Activated naive CD4-positive, alpha-beta T cell treated with anti-CD3 and anti-CD28 coated beads, Interleukin-2, amount 50 U/mL, for 24 hours (primary cell): ENCODE measurements at regions not wholly inside any gene's neighbourhood (a gene's known extent, or its start where the extent isn't known, plus 50 kb on each side); places are given as distances from the start of the nearest gene placed in this dataset.

ENCODE experiments used
- H3K27ac Mint-ChIP-seq: one replicate; pipeline ENCODE4 v1.8.0; 2021; ENCODE audit warnings: mild to moderate bottlenecking, mixed read lengths
- H3K27me3 Mint-ChIP-seq: one replicate; pipeline ENCODE4 v1.8.0; 2021; ENCODE audit warnings: mixed read lengths
- H3K36me3 Mint-ChIP-seq: one replicate; pipeline ENCODE4 v1.8.0; 2021; ENCODE audit warnings: mixed read lengths
- H3K4me1 Mint-ChIP-seq: one replicate; pipeline ENCODE4 v1.8.0; 2021; ENCODE audit warnings: mixed read lengths
- H3K4me3 Mint-ChIP-seq: one replicate; pipeline ENCODE4 v1.8.0; 2021; ENCODE audit warnings: mild to moderate bottlenecking, mixed read lengths
- H3K9me3 Mint-ChIP-seq: one replicate; pipeline ENCODE4 v1.8.0; 2021; ENCODE audit warnings: mixed read lengths

GRCh38 chr2:19439081-19439480 lies 80.7 kb upstream of the OSR1 start:
- H3K4me1 Mint-ChIP-seq = no peaks in the 10 kb centered on the region
- peaks cover 5% of the 10 kb centered on the region for H3K27me3 Mint-ChIP-seq
- H3K27ac Mint-ChIP-seq = no peak overlapping the region
- no peaks in the 10 kb centered on the region for H3K36me3 Mint-ChIP-seq
- H3K4me3 Mint-ChIP-seq = no peak overlapping the region
- H3K9me3 Mint-ChIP-seq = no peaks in the 10 kb centered on the region

GRCh38 chr2:19435815-19436214 lies 77.4 kb upstream of the OSR1 start:
- no peak overlapping the region for H3K27ac Mint-ChIP-seq
- H3K9me3 Mint-ChIP-seq = no peaks in the 10 kb centered on the region

DNA sequence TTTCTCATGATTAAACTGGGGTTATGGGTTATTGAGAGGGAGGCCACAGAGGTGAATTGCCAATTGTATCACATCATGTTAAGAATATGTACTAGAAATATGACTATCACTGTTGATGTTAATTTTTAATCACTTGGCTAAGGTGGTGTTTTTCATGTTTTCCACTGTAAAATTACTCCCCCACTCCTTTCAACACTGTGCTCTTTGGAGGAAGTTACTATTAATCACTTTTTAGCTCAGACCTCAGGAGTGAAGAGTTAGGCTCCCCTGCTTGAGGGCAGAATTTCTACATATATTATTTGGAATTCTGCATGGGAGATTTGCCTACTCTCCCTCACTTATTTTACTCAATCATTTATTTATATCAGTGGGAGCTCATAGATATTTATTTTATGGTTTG lies 76.0 kb upstream of the OSR1 start:
- H3K4me1 Mint-ChIP-seq = no peaks in the 10 kb centered on the region
- H3K4me3 Mint-ChIP-seq = no peak overlapping the region
- peaks cover 5% of the 10 kb centered on the region for H3K27me3 Mint-ChIP-seq

More at GRCh38 chr2:19435815-19436214, 77.4 kb upstream of the OSR1 start:
- Mint-ChIP-seq H3K27me3 (peaks cover 5% of the 10 kb centered on the region), H3K4me3 (no peak overlapping the region), H3K4me1 (no peaks in the 10 kb centered on the region), H3K36me3 (no peaks in the 10 kb centered on the region)

GRCh38 chr2:19426941-19427340 lies 68.5 kb upstream of the OSR1 start:
- H3K4me3 Mint-ChIP-seq = no peak overlapping the region
- peaks cover 18% of the 10 kb centered on the region for H3K27me3 Mint-ChIP-seq
- no peak overlapping the region for H3K27ac Mint-ChIP-seq
- H3K36me3 Mint-ChIP-seq = no peaks in the 10 kb centered on the region
- no peaks in the 10 kb centered on the region for H3K9me3 Mint-ChIP-seq
- H3K4me1 Mint-ChIP-seq = no peaks in the 10 kb centered on the region

More for the DNA sequence above, 76.0 kb upstream of the OSR1 start:
- Mint-ChIP-seq H3K9me3 (no peaks in the 10 kb centered on the region), H3K27ac (no peak overlapping the region), H3K36me3 (no peaks in the 10 kb centered on the region)

GRCh38 chr2:19426144-19426543 lies 67.7 kb upstream of the OSR1 start:
- no peaks in the 10 kb centered on the region for H3K9me3 Mint-ChIP-seq
- peaks cover 18% of the 10 kb centered on the region for H3K27me3 Mint-ChIP-seq
- no peaks in the 10 kb centered on the region for H3K36me3 Mint-ChIP-seq
- no peak overlapping the region for H3K27ac Mint-ChIP-seq
- H3K4me1 Mint-ChIP-seq = no peaks in the 10 kb centered on the region
- no peak overlapping the region for H3K4me3 Mint-ChIP-seq

GRCh38 chr2:19425419-19425818 lies 67.0 kb upstream of the OSR1 start:
- H3K4me1 Mint-ChIP-seq = no peaks in the 10 kb centered on the region
- peaks cover 19% of the 10 kb centered on the region for H3K27me3 Mint-ChIP-seq
- H3K27ac Mint-ChIP-seq = no peak overlapping the region
- H3K4me3 Mint-ChIP-seq = no peak overlapping the region
- H3K36me3 Mint-ChIP-seq = no peaks in the 10 kb centered on the region
- no peaks in the 10 kb centered on the region for H3K9me3 Mint-ChIP-seq

DNA sequence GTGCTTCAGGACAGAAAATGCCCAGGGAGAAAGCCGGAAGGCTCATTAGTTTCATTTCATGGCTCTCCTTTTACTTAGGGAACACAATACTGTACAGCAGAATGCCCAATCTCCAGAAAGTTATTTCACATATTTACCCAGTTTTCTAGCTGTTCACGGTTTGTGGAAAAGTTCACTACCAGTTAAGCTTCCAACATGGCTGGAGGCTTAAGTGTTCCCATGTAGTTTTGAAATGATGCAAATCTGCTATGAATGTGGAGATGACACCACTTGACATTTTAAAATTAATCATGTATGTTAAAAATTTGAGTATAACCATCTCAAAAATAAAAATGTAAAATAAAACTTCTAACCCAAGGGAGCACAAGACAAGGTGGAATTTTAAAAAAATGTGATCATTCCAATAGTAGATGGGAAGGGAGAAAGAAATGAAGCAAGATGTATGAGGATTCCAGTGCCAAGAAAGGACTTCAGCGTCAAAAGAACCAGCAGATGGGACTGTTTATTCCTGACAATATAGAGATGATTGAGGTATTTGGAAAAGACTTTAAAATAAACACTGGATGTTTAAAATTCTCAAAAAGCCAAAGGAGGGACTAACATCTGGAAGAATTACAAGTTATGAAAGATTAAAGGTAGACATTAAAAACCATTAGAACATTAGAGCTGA lies 60.9 kb upstream of the OSR1 start:
- H3K4me3 Mint-ChIP-seq = no peak overlapping the region
- no peaks in the 10 kb centered on the region for H3K9me3 Mint-ChIP-seq
- H3K36me3 Mint-ChIP-seq = no peaks in the 10 kb centered on the region
- no peak overlapping the region for H3K27ac Mint-ChIP-seq
- peaks cover 19% of the 10 kb centered on the region for H3K27me3 Mint-ChIP-seq
- no peaks in the 10 kb centered on the region for H3K4me1 Mint-ChIP-seq

DNA sequence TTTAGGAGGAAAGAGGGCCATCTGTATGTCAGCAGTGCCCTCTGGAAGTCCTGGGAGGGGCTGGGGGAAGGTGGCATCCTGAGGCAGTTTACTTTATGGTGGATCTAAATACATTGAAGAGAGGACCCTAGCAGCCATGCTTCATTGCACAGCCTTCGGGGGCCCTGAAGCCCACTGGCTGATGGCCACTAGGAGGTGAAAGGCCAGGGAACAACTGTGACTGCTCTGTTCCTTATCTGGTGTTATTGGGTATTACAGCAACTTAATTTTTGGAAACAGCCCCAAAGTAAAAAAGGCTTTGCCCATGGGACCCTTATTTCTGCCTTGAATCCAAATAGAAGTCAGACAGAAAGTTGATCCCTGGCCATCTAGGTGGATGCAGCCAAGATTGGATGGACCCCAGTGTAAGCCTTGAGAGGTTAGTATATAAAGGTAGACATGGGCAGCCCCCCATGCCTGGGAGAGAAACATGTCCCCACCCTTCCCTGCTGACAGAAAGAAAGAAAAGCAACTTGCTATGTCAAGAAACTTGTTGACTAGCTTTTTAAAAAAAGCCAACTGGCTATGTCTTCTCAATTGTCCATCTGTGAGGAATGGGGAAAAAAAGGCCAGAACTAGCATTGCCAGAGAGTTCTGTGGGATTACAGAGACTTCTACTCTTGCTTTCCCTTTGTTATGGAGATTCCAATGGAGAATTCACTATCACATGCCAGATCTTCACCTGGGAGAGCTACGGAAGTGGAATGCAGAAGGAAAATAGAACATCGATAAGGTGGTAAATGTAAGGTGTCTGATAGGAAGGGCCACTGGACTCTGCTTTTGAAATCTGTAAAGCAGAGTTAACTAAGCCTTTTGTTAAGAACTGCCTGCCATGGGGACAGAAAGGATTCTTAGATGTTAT lies 58.6 kb upstream of the OSR1 start:
- Mint-ChIP-seq H3K36me3 (no peaks in the 10 kb centered on the region), H3K27me3 (peaks cover 13% of the 10 kb centered on the region), H3K9me3 (no peaks in the 10 kb centered on the region), H3K4me3 (no peak overlapping the region), H3K27ac (no peak overlapping the region), H3K4me1 (no peaks in the 10 kb centered on the region)

- Mint-ChIP-seq H3K4me3 (no peak overlapping the region), H3K36me3 (no peaks in the 10 kb centered on the region)
Observed at GRCh38 chr2:19416083-19416482, 57.7 kb upstream of the OSR1 start.

DNA sequence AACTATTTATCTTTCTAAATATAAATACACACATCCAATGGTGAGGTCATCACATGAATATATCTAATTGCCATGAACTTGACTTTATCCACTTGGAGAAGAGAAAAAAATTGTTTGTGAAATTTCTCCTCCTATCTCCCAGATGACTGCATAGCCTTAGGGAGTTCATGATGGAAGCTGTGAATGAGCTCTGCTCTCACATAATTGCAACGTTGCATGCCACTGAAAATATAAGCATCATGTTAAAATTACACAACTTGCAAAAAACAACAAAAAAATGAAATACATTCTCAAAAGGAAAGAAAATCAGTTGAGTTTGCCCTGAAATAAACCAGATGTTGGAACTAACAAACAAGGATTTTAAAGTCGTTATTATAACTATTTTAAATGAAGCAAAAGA lies 50.6 kb upstream of the OSR1 start:
- Mint-ChIP-seq H3K4me1 (no peaks in the 10 kb centered on the region), H3K36me3 (no peaks in the 10 kb centered on the region), H3K4me3 (no peak overlapping the region), H3K9me3 (peaks cover 6% of the 10 kb centered on the region), H3K27me3 (peaks cover 16% of the 10 kb centered on the region), H3K27ac (no peak overlapping the region)

More at GRCh38 chr2:19416083-19416482, 57.7 kb upstream of the OSR1 start:
- H3K4me1 Mint-ChIP-seq = no peaks in the 10 kb centered on the region
- H3K27me3 Mint-ChIP-seq = peaks cover 13% of the 10 kb centered on the region
- no peaks in the 10 kb centered on the region for H3K9me3 Mint-ChIP-seq
- H3K27ac Mint-ChIP-seq = no peak overlapping the region

- Mint-ChIP-seq H3K27me3 (peaks cover 18% of the 10 kb centered on the region), H3K36me3 (no peaks in the 10 kb centered on the region), H3K27ac (no peak overlapping the region), H3K9me3 (peaks cover 6% of the 10 kb centered on the region), H3K4me1 (no peaks in the 10 kb centered on the region), H3K4me3 (no peak overlapping the region)
Observed at GRCh38 chr2:19408592-19408991, 50.2 kb upstream of the OSR1 start.
